Germinal center (tissue), 1 donor: ENCODE measurements at regions not wholly inside any gene's neighbourhood (a gene's known extent, or its start where the extent isn't known, plus 50 kb on each side); places are given as distances from the start of the nearest gene placed in this dataset.
"Not testable (repeated sequence)": the region's sequence is repeated elsewhere in the genome, so short reads cannot be mapped to it uniquely, and the experiment has no call there.

Experiments
- DNase-seq: peaks from one replicate; pipeline ENCODE4 v3.0.0; 2012; ENCODE audit warnings: mixed read lengths, low spot score

- no peak for DNase-seq
Measured at GRCh38 chr2:36052819-36053218, 302.8 kb upstream of the CRIM1 start.

GRCh38 chr2:36044411-36044810, 311.2 kb upstream of the CRIM1 start:
- no peak for DNase-seq

GRCh38 chr2:36035137-36035536, 320.4 kb upstream of the CRIM1 start:
- no peak for DNase-seq

- DNase-seq, result no peak
Measured at GRCh38 chr2:36032046-36032445, 323.5 kb upstream of the CRIM1 start.

- no peak for DNase-seq
Measured at GRCh38 chr2:36031471-36031870, 324.1 kb upstream of the CRIM1 start.

GRCh38 chr2:36027616-36028015, 328.0 kb upstream of the CRIM1 start:
- no peak for DNase-seq

- no peak for DNase-seq
Measured at GRCh38 chr2:36013064-36013463, 342.5 kb upstream of the CRIM1 start.

- DNase-seq, result no peak
Measured at GRCh38 chr2:36006444-36006843, 349.1 kb upstream of the CRIM1 start.

GRCh38 chr2:36002941-36003340, 352.6 kb upstream of the CRIM1 start:
- no peak for DNase-seq

- no peak for DNase-seq
Measured at GRCh38 chr2:35997488-35997887, 358.1 kb upstream of the CRIM1 start.

- no peak for DNase-seq
Measured at GRCh38 chr2:35989503-35989902, 366.1 kb upstream of the CRIM1 start.

- DNase-seq, result no peak
Measured at GRCh38 chr2:35989040-35989439, 366.5 kb upstream of the CRIM1 start.

- no peak for DNase-seq
Measured at GRCh38 chr2:35986871-35987270, 368.7 kb upstream of the CRIM1 start.

- DNase-seq, result no peak
Measured at GRCh38 chr2:35978218-35978617, 377.4 kb upstream of the CRIM1 start.

GRCh38 chr2:35976611-35977010, 379.0 kb upstream of the CRIM1 start:
- no peak for DNase-seq

- no peak for DNase-seq
Measured at GRCh38 chr2:35973737-35974132, 381.8 kb upstream of the CRIM1 start.

- DNase-seq, result no peak
Measured at GRCh38 chr2:35973132-35973736, 382.3 kb upstream of the CRIM1 start.

- DNase-seq, result no peak
Measured at GRCh38 chr2:35963824-35964223, 391.8 kb upstream of the CRIM1 start.

GRCh38 chr2:35963357-35963756, 392.2 kb upstream of the CRIM1 start:
- no peak for DNase-seq

- no peak for DNase-seq
Measured at GRCh38 chr2:35962585-35963146, 392.9 kb upstream of the CRIM1 start.

- no peak for DNase-seq
Measured at GRCh38 chr2:35960596-35960995, 395.0 kb upstream of the CRIM1 start.

- DNase-seq, result not testable (repeated sequence)
Measured at GRCh38 chr2:35957053-35957452, 398.5 kb upstream of the CRIM1 start.

GRCh38 chr2:35946478-35946877, 409.1 kb upstream of the CRIM1 start:
- DNase-seq, result no peak

- no peak for DNase-seq
Measured at GRCh38 chr2:35938838-35939237, 416.7 kb upstream of the CRIM1 start.
